K562 (cell line): ENCODE measurements at regions not wholly inside any gene's neighbourhood (a gene's known extent, or its start where the extent isn't known, plus 50 kb on each side); places are given as distances from the start of the nearest gene placed in this dataset.

ENCODE experiments used
- LARP7 ChIP-seq: fragments of 450-650 bp; IDR thresholded peaks from 2 replicates; pipeline ENCODE4 v1.6.1; 2016
- TF ChIP-seq, protein P1 (sequence below), 3 experiments: IDR thresholded peaks in 2 of 3; conservative IDR thresholded peaks in 1 of 3; 2 replicates each; pipeline ENCODE4 v1.5.1; 2011 to 2012; ENCODE audit warnings: low read length in 3 of 3, mild to moderate bottlenecking in 3 of 3, control low read depth in 2 of 3, improper control_type of control experiment in 1 of 3, inconsistent platforms in 1 of 3, low read depth in 1 of 3, mixed read lengths in 1 of 3, moderate library complexity in 1 of 3; ENCODE audit not compliant: insufficient read depth in 2 of 3
- TF ChIP-seq, protein P2 (sequence below): fragments of 450-650 bp; IDR thresholded peaks from 2 replicates; pipeline ENCODE4 v1.6.1; 2016

DNA sequence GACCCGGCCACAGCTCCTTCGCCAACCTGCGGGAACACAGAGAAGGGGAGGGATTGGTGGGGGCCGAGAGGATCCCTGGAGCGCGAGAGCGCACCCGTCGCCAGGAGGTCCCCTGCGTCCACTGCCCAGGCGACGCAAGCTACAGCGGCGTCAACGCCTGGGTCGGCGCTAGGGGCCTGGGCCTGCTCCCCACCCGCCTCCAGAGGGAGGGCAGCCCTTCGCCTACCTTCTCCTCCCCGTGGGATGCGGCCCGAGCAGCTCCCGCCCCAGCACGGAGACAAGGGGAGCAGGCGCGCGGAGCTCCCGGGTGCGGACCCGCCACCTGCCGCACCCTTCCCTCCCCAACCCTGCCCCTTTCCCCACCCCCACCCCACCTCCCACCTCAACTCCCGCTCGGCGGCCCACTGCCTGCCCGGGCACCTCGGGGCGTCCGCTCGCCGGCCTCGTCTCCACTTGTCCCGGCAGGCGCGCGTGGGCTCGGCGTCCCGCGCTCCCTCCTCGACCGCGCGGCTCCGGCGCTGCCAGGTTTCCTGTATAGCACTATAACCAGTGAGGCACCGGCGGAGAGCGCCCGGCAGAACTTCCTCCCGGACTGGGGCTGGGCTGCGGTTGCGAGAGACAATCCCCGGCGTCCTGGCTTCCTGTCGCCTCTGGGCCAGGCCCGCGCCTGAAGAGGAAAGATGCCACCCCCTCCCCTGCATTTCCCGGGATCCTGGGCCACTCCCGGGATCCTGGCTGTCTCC lies 119.1 kb upstream of the SMURF2 start:
- TF ChIP-seq, protein P1, sequence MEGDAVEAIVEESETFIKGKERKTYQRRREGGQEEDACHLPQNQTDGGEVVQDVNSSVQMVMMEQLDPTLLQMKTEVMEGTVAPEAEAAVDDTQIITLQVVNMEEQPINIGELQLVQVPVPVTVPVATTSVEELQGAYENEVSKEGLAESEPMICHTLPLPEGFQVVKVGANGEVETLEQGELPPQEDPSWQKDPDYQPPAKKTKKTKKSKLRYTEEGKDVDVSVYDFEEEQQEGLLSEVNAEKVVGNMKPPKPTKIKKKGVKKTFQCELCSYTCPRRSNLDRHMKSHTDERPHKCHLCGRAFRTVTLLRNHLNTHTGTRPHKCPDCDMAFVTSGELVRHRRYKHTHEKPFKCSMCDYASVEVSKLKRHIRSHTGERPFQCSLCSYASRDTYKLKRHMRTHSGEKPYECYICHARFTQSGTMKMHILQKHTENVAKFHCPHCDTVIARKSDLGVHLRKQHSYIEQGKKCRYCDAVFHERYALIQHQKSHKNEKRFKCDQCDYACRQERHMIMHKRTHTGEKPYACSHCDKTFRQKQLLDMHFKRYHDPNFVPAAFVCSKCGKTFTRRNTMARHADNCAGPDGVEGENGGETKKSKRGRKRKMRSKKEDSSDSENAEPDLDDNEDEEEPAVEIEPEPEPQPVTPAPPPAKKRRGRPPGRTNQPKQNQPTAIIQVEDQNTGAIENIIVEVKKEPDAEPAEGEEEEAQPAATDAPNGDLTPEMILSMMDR (IDR thresholded peaks at IDR 0.05 in 2 of 3, conservative IDR thresholded peaks at IDR 0.05 in 1 of 3; ENCODE audit: insufficient read depth in 2 of 3, low read depth in 1 of 3, low read length in 3 of 3), result no peak
- TF ChIP-seq LARP7, result no peak
- TF ChIP-seq, protein P2, sequence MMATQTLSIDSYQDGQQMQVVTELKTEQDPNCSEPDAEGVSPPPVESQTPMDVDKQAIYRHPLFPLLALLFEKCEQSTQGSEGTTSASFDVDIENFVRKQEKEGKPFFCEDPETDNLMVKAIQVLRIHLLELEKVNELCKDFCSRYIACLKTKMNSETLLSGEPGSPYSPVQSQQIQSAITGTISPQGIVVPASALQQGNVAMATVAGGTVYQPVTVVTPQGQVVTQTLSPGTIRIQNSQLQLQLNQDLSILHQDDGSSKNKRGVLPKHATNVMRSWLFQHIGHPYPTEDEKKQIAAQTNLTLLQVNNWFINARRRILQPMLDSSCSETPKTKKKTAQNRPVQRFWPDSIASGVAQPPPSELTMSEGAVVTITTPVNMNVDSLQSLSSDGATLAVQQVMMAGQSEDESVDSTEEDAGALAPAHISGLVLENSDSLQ, result no peak
